A172 (cell line): ENCODE measurements at regions not wholly inside any gene's neighbourhood (a gene's known extent, or its start where the extent isn't known, plus 50 kb on each side); places are given as distances from the start of the nearest gene placed in this dataset.
"Not testable (repeated sequence)": the region's sequence is repeated elsewhere in the genome, so short reads cannot be mapped to it uniquely, and the experiment has no call there.

Experiments
- DNase-seq: peaks from one replicate; pipeline ENCODE4 v3.0.0-alpha.2; 2015; ENCODE audit warnings: low spot score

DNA sequence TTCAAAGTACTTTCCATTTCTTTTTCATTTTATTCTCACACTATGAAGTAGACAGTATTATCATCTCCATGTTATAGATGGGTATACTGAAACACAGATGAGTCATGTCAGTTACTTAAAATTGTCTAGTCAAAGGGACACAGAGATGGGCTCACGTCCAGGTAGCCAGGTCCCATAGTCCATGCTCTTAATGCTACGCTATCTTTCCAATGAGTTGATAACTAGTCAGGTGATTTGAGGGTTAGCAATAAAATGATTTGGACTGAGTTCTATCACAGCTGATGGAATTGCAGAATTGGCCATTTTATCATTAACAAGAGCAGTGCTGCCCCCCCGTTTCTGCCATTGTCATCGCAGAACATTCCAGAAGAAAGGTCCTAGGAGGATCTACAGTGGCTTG is 318.9 kb downstream of the DLEU7 start:
- no peak for DNase-seq

DNA sequence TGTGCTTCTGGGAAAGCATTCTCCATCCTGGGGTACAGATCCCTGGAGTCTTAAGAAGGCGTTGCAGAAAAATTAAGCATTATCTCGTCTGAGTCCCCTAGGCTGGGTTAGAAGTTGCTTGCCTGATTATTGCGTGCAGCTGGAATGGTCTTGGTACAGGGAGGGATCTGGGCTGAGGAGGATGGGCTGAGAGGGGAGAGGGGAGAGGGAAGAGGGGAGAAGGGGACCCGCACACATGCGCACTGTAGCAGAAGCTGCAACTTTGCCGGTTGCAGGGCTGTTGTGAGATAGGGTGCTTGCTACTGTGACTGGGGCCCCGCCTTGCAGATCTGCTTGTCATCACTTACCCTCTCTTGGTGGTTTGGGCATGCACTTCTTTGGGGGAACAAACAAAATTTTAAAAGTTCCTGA is 316.8 kb downstream of the DLEU7 start:
- DNase-seq: no peak

DNA sequence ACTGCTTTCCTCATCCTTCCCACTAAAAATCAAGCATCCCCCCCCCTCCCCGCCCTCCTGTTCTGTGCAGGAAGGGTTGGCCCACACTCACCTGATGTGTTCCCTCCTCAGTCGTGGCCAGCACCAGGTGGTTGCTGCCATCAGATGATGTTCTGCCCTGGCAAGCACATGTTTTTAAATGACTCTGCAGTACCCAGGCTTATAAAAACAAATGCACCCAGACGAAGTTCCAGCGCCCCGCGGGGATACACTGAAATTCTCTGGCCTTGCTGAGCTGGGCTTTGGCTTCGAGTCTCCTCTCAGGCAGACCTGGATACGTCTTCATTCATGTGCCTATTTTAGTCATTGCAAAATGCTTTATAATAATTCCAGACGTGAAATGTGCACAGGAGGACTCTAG is 316.3 kb downstream of the DLEU7 start:
- no peak for DNase-seq

DNA sequence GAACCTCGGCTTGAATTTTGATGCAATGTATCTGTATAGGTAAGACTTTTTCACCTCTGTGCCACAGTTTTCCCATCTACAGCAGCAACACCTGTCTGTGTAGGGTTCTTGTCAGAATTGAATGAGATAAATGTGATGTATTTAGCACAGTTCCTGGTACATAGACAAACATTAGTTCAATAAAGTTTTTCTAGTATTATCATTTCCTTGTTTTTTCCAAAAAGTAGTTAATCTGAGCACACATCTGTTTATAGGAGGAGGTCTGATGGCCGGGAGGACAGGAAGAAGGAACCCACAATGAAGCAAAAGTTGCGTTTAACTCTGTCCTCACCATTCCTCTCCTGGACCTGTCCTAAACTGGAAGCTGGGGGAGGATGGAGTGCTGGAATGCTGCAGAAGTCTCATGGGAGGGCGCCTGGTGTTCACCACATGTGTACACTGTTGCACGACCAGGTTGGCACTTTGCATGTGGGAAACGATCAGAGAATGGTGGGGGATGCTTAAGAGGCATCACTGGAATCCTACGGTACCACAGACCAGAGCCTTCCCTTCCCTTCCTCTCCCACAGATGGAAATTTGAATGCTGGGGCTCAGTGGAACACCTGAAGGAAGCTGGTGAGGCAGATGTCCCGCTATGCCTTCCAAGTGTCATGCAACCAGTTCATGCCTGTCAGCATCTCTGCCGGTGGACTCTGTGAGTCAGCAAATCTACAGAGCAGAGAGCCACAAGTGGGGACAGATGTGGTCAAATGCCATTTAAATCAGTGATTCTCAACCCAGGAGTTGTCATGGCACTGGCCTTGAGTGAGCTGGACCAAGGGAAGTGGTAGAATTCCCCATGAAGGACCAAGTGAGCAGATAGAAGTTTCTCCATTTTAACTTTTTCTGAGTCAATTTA is 315.6 kb downstream of the DLEU7 start:
- DNase-seq: no peak

DNA sequence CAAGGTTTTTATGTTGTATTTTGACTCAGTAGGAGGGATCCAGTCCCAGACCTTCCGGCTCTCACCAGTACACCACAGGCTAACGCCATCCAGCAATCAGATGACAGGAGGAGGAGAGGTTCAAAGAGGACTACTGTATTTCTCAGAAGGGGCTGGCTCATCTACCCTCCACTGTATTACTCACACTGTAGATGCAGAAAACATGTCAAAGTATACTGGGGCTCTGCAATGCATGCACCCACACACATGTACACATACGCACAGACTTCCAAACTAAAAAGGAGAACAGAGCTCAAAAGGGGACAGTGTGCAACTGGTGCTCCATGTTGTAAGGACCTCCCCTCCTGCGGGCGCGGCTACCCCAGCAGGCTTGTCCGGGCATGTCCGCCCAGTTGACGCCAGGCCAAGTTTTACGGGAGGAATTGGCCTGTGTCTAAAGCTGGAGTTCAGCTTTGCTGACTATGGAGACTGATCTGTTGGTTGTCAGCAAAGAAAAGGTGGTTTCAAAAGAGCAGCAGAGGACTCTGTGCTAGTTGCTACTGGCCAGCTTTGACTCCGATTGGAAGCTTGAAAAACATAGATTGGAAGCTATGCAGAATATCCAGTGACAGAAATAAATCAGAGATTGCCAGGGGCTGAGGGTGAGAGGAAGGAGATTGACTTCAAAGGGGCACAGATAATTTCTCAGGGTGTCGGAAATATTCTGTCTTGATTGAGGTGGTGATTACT is 314.2 kb downstream of the DLEU7 start:
- peak; percentile 71 for DNase-seq

DNA sequence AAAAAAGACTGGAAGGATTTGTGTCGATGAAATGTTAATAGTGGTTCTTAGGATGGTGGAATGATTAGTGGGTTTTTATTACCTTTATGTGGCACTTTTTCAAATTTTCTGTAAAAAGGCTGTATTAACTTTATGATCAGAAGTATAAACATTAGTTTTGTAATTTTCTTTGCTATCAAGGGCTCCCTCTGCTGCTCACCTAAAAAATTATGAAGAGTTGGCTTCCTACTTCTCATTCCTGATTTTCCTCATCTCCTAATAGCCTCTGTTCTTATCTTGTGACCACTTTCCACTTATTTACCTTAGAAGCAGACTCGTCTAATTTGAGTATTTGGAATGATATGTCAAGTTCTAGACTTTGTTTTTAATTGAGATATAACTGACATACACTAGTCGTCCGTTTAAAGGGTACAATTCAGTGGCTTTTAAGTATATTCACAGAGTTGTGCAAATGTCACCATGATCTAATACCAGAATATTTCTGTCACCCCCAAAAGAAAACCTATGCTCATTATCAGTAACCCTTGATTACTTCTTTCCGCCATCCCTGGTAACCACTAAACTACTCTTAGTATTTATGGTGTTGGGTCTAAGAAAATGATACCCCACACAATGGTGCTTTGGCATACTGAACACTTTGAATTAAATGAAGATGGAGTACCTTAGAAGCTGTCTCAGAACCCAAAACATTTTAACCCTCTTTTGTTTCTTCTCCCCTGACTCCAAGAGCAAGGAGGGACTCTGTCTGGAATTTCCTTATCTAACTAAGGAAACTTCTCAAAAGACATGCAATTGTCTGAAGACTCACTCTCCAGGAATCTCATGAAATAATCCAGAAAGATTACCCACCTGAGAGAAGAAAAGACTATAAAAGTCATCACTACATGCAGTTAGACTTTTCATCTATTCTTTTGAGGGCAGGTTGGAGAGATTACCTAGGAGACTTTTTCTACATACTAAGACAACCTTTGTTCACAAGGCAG is 311.3 kb downstream of the DLEU7 start:
- peak; percentile 42 for DNase-seq

DNA sequence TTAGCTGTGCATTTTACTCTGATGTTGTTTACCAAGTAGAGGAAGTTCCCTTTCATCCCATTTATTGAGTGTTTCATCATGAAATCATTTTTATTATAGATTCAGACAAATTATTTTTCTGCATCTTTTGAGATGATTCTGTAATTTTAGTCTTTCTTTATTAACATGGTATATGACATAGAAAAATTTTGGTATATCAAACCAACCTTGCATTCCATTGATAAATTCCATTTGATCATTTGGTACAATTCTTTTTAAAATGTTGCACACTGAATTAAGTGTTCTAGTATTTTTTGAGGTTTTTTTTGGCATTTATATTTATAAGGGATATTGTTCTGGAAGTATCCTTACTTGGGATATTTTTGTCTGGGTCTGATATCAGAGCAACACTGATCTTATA is 308.4 kb downstream of the DLEU7 start:
- DNase-seq: no peak

DNA sequence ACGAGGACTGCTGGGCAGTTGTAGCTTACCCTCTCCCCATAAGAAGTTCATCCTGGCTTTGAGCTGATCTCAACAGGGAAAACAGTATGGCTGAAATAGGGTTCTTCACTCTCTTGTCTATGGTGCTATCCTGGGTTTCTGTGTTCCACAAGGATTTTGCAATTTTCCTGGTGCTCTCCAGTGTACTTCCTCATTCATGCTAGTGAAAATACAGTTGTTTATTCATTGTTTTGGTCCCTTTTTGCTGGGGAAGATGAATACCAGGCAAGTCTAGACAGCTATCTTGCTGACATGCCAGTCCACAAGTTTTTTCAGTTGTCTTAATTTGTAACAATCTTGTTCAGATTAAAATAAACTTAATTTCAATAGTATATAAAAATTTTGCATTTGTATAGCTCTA is 306.5 kb downstream of the DLEU7 start:
- no peak for DNase-seq

DNA sequence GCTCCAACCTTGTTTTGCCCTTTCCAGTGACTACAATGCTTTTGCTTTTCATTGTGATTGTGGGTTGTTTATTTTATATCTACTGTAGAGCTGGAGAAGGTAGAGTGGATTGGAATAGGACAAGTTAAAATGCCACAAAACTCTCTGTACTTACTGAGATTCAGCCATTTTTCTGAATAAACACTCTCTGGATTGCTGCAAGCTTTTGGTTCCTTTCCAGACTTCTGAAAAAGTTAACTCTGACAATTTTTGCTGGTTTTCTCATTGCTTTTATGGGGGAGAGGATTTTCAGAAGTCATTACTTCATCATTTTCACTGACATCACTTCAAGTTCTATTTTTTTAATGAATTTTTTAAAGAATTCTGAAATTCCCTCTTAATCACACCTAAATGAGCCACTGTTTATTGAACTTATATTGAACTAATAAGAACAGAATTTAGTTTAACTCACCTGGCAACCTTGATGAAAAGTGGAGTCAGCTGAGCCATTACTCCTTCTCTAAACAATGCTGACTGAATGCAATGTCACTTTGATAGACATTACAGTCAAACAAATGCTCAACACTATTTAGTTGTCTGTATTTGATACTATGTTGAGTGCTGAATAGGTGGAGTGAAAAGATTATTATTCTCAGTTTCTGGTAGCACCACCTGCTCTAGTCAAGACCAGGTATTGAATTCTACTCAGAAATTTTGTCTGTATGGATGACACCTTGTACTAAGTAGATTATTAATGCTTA is 303.5 kb downstream of the DLEU7 start:
- DNase-seq: no peak

DNA sequence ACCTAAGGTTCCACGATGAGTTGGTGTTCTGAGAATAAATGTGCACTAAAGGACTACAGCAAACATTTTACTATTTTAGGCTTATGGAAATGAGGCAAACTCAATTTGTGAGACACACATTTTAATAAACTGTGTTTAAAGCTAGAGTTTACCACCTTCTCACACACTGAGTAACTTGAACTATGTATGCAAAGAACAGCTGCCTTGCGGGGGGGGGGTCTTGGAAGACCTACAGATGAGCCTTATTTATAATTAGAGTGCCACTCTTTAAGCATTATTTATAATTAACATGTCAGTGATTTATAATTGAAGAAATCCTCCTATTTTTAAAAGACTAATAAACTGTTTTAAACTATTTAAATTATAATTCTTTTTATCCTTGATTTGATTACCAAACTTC is 300.4 kb downstream of the DLEU7 start:
- DNase-seq: no peak

DNA sequence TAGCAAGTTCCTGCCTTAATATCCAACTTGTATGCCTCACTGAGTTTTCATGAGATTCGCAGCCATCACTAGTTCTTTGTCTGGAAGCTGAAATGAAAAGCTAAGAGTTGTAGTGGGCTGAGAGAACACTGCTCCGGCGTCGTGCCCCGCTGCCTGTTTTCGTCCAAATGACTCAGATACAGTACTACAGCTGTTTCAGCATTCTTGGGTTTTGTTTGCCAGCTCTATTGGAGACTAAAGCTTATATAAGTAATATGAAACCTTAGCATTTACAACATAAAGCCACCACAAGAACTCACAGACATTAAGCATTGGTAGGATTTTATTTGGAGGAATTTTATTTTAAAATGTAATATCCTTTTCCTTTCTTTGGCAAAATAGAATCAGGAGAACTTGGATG is 299.7 kb downstream of the DLEU7 start:
- no peak for DNase-seq

DNA sequence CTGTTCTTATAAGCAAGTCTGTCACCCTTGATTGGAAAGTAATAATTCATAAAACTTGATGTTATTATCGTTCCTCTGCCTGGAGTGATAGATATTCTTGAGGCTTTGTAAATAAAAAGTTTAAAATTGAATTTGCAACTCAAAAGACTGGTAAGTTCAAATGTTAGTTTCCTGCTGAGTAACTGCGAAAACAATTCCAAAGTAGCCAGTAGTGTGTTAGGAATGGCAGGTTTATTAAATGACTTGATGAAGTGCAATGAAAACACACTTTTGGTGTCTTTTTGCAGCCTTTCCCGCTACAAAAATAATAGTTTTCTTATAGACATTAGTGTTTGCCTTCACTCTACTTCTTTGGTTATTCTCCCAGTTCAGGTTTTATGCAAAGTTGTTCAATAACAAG is 299.3 kb downstream of the DLEU7 start:
- no peak for DNase-seq

DNA sequence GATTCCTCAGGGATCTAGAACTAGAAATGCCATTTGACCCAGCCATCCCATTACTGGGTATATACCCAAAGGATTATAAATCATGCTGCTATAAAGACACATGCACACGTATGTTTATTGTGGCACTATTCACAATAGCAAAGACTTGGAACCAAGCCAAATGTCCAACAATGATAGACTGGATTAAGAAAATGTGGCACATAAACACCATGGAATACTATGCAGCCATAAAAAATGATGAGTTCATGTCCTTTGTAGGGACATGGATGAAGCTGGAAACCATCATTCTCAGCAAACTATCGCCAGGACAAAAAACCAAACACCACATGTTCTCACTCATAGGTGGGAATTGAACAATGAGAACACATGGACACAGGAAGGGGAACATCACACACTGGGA is 296.3 kb downstream of the DLEU7 start:
- not testable (repeated sequence) for DNase-seq

DNA sequence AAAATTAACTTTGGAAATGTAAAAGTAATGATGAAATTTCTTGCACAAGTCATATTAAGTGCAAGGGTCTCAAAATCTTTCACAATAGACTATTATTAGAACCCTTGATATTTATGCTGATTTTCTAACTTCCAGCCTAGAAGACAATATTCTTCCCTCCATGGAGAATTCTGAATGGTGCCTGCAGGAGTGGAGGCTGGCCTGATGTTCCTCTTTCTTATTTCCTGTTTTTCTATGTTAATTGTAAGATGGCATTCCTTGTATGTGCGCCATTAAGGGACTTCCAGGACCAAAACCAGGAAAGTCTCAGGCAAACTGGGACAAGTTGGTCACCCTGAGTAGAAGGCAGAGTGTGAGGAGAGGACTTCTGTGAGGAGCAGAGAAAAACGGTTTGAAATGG is 294.9 kb downstream of the DLEU7 start:
- no peak for DNase-seq

DNA sequence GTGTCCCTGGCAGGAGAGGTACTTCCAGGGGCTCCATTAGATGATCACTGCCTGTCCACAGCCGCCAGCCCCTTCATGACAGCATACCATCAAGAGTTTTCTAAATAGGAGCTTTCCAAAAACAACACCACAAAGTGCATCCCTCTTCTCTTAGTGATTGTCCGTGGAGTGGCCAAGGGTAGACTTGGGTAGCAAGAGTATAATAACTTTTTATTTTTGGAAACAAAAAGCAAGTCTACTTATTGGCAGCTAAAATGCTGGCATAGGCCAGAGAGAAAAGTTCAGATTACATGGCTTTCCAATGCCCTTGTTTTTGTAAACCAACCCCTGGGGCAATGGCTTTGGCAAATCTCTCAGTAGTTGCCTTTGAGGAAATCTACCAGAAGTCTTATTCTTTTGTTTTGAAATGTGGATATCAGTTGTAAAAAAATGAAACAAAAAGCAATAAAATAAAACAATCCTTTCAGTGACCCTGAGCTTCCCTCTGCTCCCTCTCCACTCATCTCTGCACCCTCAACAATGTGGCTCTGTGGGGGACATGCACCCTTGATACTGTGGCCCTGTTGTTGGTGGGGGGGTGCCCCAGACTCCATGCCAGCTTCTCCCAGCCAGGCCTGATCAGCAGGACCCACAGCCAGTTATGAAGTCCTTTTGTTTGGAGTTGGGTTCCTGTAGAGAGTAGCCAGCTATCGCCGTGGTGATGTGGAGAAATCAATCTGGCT is 294.1 kb downstream of the DLEU7 start:
- DNase-seq: no peak

DNA sequence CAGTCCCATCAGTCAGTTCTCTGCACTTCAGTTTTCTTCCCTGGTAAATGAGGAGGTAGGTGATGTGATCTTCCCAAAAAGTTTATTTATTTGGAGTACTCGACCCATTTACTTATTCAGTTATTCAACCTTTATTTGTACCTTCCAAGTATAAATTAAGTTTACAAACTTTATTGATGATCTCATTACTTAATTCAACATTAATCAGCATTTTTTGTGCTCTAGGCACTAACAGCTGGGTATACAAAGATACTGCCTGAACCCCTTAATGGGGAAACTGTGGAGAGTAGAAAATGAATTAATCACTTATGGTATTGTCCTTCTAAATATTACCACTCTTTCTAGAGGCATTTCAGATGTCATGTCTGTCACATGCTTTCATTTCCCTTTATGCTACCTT is 293.3 kb downstream of the DLEU7 start:
- DNase-seq: no peak

DNA sequence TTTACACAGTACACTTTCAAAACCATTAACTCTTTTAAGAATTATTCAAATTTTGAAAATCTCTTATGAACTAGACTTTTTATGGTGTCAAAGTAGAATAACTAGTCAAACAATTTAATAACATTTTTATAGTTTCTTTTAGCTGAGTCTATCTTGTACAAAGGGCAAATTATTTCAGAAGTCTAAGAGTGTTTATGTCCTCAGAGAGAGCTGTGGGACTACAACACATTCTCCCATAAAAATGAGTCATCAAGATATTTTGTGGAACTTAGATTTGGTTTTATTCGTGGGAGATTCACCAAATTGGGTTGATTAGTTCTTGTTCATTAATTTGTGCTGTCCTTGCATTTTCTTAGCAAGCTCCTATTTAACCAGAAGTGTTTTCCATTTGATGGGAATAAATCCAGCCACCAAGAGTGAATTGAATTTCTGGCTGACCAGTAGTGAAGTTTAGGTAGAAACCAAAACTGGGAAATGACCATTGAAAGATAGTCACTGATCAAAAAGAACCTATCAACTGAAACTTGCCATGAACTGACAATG is 291.0 kb downstream of the DLEU7 start:
- no peak for DNase-seq

DNA sequence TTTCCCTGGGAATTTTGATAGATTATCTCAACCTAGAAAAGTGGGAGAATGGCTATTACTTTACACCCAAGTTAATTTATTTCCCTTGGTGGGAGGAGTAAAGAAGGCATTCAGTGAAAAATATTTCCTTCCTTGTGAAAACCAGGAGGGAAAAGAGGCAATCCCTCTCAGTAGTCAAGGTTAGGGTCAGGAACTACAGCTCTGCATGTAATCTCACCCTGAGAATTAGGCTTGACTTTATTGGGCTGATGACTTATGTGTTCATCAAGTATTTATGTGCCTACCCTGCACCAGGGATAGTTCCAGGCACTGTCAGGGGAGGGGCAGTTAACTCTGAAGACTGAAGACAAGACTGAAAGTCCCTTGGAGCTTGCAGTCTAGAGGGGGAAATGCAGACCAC is 281.8 kb downstream of the DLEU7 start:
- no peak for DNase-seq

DNA sequence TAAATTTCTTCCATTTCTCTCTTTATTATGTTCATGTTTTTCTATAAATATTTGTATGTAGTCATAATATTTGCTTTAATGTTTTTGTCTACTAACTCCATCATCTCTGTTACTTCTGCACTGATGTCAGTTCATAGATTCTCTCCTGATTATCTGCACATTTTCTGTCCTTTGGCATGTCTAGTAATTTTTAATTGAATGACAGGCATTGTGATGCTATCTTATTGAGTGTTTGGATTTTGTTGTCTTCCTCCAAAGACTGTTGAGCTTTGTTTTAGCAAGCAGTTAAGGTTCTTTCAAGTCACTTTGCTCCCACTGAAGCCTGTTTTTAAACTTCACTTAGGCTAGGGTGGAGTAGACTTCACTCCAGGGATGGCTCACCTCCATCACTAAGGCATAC is 276.8 kb downstream of the DLEU7 start:
- DNase-seq: no peak

DNA sequence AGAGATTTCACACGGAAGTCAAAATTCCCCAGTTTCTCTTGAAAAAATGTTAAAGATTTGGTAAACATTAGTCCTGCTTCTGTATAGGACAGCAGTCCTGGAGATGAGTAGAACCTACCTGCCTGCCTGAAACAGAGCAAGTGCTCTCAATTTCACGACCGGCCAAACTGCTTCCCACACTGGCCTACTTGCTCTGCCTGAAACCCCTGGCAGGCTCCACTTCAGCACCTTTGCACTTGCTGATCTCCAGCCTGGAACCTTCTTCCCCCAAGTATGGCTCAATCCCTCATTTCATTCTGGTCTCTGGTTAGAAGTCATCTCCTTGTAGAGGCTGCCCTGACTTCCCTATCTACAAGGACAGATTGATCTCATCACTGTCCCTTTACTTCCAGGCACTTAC is 271.4 kb downstream of the DLEU7 start:
- no peak for DNase-seq
